ENCODE measurements at regions not wholly inside any gene's neighbourhood (a gene's known extent, or its start where the extent isn't known, plus 50 kb on each side); places are given as distances from the start of the nearest gene placed in this dataset.
"Not testable (repeated sequence)": the region's sequence is repeated elsewhere in the genome, so short reads cannot be mapped to it uniquely, and the experiment has no call there.

DNA sequence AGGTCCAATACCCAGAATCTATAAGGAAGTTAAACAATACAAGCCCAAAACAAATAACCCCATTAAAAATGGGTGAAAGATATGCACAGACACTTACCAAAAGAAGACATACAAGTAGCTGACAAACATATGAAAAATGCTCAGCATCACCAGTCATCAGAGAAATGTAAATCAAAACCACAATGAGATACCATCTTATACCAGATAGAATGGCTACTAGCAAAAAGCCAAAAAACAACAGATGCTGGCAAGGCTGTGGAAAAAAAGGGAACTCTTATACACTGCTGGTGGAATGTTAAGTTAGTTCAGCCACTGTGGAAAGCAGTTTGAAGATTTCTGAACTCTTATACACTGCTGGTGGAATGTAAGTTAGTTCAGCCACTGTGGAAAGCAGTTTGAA is 331.1 kb downstream of the KIF20B start (continued):
- TF ChIP-seq ZNF396 (CRISPR knock-in tag; IDR thresholded peaks at IDR 0.05; ENCODE audit: borderline replicate concordance): no peak
- TF ChIP-seq, protein P1, sequence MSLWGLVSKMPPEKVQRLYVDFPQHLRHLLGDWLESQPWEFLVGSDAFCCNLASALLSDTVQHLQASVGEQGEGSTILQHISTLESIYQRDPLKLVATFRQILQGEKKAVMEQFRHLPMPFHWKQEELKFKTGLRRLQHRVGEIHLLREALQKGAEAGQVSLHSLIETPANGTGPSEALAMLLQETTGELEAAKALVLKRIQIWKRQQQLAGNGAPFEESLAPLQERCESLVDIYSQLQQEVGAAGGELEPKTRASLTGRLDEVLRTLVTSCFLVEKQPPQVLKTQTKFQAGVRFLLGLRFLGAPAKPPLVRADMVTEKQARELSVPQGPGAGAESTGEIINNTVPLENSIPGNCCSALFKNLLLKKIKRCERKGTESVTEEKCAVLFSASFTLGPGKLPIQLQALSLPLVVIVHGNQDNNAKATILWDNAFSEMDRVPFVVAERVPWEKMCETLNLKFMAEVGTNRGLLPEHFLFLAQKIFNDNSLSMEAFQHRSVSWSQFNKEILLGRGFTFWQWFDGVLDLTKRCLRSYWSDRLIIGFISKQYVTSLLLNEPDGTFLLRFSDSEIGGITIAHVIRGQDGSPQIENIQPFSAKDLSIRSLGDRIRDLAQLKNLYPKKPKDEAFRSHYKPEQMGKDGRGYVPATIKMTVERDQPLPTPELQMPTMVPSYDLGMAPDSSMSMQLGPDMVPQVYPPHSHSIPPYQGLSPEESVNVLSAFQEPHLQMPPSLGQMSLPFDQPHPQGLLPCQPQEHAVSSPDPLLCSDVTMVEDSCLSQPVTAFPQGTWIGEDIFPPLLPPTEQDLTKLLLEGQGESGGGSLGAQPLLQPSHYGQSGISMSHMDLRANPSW (CRISPR knock-in tag; conservative IDR thresholded peaks at IDR 0.05; ENCODE audit: low read depth): no peak
- no peak for TF ChIP-seq NFYB (CRISPR knock-in tag; conservative IDR thresholded peaks at IDR 0.05; ENCODE audit: low read depth)

DNA sequence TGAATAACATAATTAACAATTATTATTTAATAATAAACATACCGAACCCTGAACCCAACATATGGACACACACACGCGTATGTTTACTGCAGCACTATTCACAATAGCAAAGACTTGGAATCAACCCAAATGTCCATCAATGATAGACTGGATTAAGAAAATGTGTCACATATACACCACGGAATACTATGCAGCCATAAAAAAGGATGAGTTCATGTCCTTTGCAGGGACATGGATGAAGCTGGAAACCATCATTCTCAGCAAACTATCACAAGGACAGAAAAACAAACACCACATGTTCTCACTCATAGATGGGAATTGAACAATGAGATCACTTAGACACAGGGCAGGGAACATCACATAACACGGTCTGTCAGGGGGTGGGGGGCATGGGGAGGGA is 333.5 kb downstream of the KIF20B start:
- H3K9me3 Mint-ChIP-seq: peaks cover 16% of the 10 kb centered on the region; the same call in 1 of the 2 replicates
- H3K27ac Mint-ChIP-seq; DNase-seq (ENCODE audit: low spot score); H3K4me1 Mint-ChIP-seq; ATAC-seq; POLR2A ChIA-PET; H3K36me3 Mint-ChIP-seq; H3K4me3 Mint-ChIP-seq; H3K27me3 Mint-ChIP-seq (ENCODE audit: low read depth); CTCF ChIA-PET: not testable (repeated sequence)

DNA sequence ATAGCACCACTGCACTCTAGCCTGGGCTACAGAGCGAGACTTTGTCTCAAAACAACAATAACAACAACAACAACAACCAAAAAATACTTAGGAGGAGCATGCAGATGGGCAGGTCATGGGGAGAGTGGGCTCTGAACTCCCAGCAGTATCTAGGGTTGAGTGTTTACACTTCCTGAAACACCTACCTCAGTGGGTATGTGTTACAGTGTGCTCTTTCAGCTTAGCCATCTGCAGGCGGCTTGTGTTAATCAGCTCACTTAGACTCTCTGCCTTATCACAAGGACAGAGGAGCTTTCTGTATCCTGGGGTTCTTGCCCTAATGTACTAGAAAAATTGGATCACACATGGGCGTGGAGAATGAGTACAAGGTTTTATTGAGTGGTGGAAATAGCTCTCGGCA is 340.2 kb downstream of the KIF20B start:
- CTCF ChIA-PET: no interaction called here
- TF ChIP-seq, protein P2, sequence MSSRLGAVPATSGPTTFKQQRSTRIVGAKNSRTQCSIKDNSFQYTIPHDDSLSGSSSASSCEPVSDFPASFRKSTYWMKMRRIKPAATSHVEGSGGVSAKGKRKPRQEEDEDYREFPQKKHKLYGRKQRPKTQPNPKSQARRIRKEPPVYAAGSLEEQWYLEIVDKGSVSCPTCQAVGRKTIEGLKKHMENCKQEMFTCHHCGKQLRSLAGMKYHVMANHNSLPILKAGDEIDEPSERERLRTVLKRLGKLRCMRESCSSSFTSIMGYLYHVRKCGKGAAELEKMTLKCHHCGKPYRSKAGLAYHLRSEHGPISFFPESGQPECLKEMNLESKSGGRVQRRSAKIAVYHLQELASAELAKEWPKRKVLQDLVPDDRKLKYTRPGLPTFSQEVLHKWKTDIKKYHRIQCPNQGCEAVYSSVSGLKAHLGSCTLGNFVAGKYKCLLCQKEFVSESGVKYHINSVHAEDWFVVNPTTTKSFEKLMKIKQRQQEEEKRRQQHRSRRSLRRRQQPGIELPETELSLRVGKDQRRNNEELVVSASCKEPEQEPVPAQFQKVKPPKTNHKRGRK (CRISPR knock-in tag; IDR thresholded peaks at IDR 0.05; ENCODE audit: borderline replicate concordance): no peak
- TF ChIP-seq FOXK1 (CRISPR knock-in tag; IDR thresholded peaks at IDR 0.05) (no peak), CBFB (CRISPR knock-in tag; IDR thresholded peaks at IDR 0.05; ENCODE audit: low read depth) (no peak), NFYB (CRISPR knock-in tag; conservative IDR thresholded peaks at IDR 0.05; ENCODE audit: low read depth) (no peak)
- TF ChIP-seq, protein P3, sequence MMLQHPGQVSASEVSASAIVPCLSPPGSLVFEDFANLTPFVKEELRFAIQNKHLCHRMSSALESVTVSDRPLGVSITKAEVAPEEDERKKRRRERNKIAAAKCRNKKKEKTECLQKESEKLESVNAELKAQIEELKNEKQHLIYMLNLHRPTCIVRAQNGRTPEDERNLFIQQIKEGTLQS (CRISPR knock-in tag; conservative IDR thresholded peaks at IDR 0.05): no peak

DNA sequence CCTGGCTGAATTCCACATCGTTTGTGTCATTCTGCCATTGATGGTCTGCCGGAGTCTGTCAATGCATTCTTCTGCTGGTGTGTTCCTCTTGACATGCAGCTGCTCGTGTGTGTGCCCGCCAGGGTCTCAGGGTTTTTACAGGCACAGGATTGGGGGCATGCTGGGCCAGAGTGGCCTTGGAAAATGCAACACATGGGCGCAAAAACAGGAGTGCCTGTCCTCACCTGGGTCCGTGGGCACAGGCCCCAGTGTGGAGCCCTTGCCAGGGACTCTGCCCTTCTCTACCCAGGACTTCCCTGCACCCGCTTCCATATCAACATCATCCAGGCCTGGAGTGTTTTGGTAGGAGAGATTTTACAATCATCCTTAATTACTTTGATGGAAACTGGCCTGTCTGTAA is 340.7 kb downstream of the KIF20B start:
- no peak overlapping the region for H3K4me3 Mint-ChIP-seq
- ChIA-PET CTCF (no interaction called here), POLR2A (no interaction called here)
- no peaks in the 10 kb centered on the region for H3K9me3 Mint-ChIP-seq
- no peaks in the 10 kb centered on the region for H3K36me3 Mint-ChIP-seq
- ATAC-seq (no peak), DNase-seq (ENCODE audit: low spot score) (no peak)
- H3K27me3 Mint-ChIP-seq (ENCODE audit: low read depth): no peaks in the 10 kb centered on the region
- no peak overlapping the region for H3K27ac Mint-ChIP-seq
- H3K4me1 Mint-ChIP-seq: no peaks in the 10 kb centered on the region
- TF ChIP-seq HMGA2 (CRISPR knock-in tag; IDR thresholded peaks at IDR 0.05) (no peak), NR2C2 (CRISPR knock-in tag; IDR thresholded peaks at IDR 0.05) (no peak)

More for the DNA sequence above, 340.2 kb downstream of the KIF20B start:
- Mint-ChIP-seq H3K9me3 (no peaks in the 10 kb centered on the region), H3K4me1 (no peaks in the 10 kb centered on the region), H3K36me3 (no peaks in the 10 kb centered on the region), H3K27me3 (ENCODE audit: low read depth) (no peaks in the 10 kb centered on the region), H3K4me3 (no peak overlapping the region), H3K27ac (no peak overlapping the region)
- DNase-seq (ENCODE audit: low spot score): no peak
- ATAC-seq: no peak
- POLR2A ChIA-PET: no interaction called here

- CTCF ChIA-PET: no interaction called here
- POLR2A ChIA-PET: no interaction called here
These were observed 345.9 kb downstream of the KIF20B start for GRCh38 chr10:90047243-90047729.

More at GRCh38 chr10:90047243-90047729, 345.9 kb downstream of the KIF20B start:
- Mint-ChIP-seq H3K4me3 (no peak overlapping the region), H3K27me3 (ENCODE audit: low read depth) (no peaks in the 10 kb centered on the region), H3K9me3 (peaks cover 6% of the 10 kb centered on the region), H3K4me1 (no peaks in the 10 kb centered on the region), H3K36me3 (0 out of 2 replicates have a peak, but pooled peaks cover 2% of the 10 kb centered on the region), H3K27ac (no peak overlapping the region)
- ATAC-seq: no peak
- no peak for TF ChIP-seq ATF2 (CRISPR knock-in tag; IDR thresholded peaks at IDR 0.05; ENCODE audit: borderline replicate concordance, low read depth)
- TF ChIP-seq NFYB (CRISPR knock-in tag; conservative IDR thresholded peaks at IDR 0.05; ENCODE audit: low read depth): no peak
- TF ChIP-seq ERG (CRISPR knock-in tag; IDR thresholded peaks at IDR 0.05): no peak
- TF ChIP-seq, protein P4, sequence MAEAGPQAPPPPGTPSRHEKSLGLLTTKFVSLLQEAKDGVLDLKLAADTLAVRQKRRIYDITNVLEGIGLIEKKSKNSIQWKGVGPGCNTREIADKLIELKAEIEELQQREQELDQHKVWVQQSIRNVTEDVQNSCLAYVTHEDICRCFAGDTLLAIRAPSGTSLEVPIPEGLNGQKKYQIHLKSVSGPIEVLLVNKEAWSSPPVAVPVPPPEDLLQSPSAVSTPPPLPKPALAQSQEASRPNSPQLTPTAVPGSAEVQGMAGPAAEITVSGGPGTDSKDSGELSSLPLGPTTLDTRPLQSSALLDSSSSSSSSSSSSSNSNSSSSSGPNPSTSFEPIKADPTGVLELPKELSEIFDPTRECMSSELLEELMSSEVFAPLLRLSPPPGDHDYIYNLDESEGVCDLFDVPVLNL (CRISPR knock-in tag; IDR thresholded peaks at IDR 0.05; ENCODE audit: borderline replicate concordance, low read depth): no peak
- TF ChIP-seq ZNF138 (CRISPR knock-in tag; conservative IDR thresholded peaks at IDR 0.05): no peak
- no peak for TF ChIP-seq JUN (CRISPR knock-in tag; IDR thresholded peaks at IDR 0.05)
- TF ChIP-seq, protein P1 (CRISPR knock-in tag; conservative IDR thresholded peaks at IDR 0.05; ENCODE audit: low read depth): no peak
- DNase-seq (ENCODE audit: low spot score): no peak

Data from WTC11 (cell line).